ENCODE measurements at regions not wholly inside any gene's neighbourhood (a gene's known extent, or its start where the extent isn't known, plus 50 kb on each side); places are given as distances from the start of the nearest gene placed in this dataset.
"Not testable (repeated sequence)": the region's sequence is repeated elsewhere in the genome, so short reads cannot be mapped to it uniquely, and the experiment has no call there.

DNA sequence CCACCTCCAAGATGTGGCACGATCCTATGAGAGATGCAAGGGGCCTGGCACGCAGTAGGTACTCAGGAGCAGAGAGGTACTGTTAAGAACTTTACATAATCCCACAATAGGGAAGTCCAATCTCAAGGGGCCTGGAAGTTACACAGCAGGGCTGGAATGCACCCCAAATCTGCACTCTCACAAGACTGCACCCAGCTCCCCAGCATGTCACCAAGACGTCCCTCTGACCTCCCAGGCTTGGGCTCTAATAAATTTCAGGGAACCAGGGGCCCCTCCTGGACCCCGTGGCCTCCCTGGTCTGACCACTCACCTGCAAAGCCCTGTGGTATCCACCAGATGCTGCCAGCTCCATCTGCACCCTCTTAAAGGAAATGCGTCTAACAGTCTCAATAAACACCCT is 94.9 kb downstream of the OAT start:
- DNase-seq = no peak

DNA sequence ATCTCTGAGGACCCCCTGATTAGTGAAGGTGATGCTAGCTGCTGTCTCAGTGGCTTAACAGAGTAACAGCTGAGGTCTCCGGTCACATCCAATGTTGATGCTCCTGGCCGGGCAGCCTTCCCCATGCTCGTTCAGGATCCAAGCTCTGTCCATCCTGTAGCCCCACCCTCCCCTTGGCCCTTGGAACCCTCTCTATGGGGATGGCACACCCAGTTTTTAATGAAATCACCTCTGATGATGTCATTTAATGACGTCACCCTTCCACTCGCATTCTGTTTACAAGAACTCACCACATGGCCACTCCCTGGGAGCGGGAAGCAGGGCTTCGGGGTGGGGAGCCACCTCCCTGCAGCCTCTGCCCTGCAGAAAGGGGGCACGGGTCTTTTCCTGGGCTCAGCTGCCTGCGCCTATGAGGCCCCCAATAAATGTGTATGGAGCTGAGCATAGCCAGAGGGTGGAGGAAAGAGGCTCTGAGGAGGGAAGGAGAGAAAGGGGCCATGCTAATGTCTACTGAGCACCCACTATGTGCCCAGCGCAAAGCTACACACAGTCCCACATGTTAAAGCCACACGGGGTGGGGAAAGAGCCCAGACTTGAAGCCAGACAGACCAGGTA is 95.5 kb downstream of the OAT start:
- DNase-seq = no peak

DNA sequence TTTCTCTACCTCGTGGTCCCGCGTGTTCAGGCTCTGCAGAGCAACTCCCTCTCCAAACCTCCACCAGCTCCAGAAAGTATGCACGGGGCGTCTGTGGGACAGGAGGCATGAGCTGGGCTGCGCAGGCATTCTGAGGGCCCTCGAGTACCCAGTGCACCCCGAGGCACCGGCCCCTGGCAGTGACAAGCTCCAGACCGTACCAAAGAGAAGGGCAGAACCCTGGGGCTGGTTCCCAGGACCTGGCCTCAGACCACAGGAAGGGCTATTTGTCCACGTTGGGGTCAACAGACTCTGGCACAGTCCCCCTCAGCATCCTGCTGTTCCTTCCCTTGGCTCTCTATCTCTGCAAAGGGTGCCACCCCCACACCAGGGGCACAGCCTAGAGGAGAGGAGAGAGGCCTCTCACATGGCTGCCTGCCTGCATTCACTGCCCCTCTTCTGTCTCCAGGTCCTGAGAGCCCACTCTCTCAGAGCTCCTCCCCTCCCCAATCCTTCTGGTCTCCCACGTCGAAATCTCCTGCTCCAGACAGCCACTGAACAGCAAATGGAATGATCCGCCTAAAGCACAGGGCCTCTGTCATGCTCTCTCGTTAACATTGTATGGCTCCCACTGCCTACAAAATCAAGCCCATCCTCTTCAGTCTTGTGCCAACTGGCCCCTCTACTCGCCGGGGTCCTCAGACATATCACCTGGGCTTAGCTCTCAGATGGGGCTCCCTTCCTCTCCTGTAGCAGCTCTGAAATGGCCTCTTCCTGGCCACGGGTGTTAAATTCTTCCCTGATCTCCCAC is 96.3 kb downstream of the OAT start:
- no peak for DNase-seq

DNA sequence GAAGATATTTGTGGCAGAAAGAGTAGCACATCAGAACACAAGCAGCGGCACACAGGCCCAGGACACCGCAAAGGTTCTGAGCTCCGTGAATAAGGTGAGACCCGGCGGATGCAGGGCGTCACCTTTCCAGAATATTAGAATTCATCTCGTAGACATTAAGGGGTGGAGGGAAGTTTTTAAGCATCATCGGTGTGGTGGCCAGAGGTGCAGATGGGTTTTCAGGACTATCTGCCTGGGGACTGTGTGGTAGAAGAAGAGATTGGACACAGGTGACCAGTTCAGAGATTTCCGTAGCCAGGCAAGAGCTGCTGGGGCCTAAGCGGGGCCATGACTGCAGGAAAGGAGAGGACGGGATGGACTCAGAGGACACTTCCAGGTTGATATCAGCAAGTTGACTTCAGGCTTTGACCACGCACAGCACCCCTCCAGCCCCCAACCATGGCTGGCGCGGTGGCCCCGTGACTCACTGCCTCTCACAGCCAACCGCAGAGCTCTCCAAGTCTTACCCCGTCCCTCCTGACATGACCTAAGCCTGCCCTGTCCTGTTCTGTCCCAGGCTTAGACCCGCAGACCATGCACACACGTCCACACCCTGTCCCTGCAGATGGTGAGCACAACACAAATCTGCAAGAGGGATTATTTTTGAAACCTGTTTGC is 97.2 kb downstream of the OAT start:
- DNase-seq = no peak

DNA sequence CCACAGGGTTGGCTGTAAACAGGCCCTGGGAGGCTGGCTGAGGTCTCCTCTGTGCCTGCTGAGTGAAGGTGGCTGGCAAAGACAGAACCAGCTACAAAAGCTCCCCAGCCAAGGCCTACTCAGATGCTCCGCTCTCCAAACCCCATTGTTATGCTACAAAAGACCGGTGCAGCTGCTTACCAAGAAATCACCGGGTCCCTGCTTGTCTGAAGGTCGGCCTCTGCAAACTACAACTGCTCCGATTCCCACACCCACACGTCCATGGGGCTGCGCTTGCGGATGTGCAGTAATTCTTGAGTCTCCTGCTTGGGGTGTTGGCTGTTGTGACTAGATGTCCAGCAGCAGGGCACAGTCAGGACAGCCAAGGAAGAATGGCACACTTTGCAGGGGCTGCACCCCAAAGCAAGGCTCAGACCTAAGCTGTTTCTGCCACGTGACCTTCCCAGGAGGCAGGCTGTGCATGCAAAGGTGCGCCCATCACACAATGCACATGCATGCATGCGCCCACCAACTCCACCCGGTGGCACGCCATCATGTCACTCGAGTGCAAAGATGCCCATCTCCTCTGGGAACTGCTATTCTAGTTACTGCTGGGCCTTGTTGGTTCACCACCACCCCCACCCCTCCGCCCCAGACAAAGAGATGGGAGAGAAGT is 97.8 kb downstream of the OAT start:
- no peak for DNase-seq

DNA sequence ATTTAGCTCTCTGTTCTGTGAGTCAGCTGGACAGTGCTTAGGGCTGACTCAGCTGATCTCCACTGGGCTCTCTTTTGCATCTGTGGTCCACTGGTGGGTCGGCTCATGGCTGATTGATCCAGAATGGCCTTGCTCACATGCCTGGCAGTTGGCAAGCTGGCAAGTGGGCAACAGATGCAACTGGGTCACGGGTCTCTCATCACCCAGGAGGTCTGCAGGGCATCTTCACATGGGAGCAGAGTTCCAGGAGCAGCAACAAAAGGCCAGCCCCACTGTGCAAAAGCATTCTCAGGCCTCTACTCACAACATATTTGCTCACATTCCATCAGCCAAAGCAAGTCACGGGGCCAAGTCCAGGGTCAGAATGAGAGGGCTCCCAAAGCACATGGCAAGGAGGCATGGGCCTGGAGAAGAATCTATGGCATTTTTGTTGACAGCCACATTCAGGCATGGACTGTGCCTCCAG is 98.8 kb downstream of the OAT start:
- no peak for DNase-seq

DNA sequence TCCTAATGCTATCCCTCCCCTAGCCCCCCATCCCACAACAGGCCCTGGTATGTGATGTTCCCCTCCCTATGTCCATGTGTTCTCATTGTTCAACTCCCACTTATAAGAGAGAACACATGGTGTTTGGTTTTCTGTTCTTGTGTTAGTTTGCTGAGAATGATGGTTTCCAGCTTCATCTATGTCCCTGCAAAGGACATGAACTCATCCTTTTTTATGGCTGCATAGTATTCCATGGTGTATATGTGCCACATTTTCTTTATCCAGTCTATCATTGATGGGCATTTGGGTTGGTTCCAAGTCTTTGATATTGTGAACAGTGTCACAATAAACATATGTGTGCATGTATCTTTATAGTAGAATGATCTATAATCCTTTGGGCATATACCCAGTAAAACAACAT is 99.2 kb downstream of the OAT start:
- DNase-seq = not testable (repeated sequence)

DNA sequence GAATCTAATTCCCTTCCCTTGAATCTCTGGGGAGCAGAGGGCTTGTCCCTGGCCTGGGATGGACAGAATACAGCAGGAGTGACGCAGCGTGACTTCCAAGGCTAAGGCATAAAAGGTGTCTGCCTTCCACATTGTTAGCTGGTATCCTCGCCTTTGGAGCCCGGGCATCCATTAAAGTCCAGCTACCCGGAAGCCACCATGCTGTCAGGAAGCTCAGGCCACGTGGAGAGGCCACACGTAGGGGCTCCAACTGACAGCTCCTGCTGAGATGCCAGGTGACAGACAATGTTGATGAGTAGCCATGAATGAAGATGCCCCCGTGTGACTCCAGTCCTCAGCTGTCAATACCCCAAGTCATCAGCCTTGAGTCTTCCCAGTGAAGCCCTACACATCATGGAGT is 99.9 kb downstream of the OAT start:
- no peak for DNase-seq

DNA sequence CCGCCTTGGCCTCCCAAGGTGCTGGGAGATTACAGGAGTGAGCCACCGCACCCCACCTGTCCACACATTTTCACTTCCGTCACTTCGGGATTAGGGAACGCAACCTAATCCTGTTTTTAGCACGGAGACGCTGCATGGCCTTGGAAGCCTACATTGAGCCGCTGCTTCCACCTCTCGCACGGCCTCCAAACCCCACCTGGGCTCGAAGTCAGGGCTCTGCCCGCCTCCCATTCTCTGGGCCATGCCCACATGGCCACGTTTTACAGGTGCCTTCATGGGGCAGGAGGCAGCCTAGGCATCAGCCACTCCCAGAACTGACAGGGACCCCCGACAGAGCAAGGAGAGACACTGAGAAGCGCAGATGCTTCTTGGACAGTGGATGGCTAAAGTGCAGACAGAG is 100.6 kb downstream of the OAT start:
- DNase-seq = no peak

DNA sequence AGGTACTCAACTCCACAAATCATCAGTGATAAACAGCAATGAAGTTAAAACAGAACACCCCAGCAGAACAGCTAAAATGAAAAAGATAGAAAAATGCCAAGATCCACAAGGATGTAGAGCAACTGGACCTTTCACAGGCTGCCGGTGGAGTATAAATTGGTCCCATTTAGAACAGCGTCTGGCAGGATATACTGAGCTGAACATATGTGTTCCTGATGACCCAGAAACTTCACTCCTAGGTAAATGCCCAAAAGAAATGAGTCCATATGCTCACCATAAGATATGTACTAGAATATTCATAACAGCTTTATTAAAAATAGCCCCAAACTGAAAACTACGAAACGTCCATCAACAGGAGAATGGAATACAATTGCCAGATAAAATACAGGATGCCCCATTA is 102.4 kb downstream of the OAT start:
- no peak for DNase-seq

DNA sequence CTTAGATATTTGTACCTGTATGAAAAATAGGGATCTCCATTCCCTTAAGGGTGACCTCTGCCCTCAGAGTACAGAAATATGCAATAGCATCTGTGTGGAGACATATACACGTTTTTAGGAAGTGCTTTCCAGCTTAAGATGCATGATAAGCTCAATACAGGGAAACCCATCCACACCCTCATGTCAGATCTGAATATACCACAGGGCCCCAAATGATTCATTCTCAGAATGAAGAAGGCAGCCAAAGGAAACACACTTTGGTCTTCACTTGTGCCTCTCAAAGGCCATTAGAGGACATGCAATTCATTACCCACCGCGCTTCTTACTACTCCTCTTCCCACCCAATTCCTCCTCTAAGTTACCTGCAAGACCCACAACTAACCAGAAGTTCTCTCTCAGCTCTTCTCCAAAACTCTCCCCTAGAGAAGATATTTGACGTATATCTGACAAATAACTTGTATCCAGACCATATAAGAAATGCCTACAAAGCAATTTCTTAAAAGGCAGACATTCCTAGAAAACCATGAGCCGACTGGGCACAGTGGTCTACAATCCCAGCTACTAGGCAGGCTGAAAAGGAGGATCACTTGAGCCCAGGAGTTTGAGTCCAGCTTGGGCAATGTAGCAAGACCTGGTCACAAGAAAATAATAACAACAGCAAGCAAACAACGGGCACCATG is 103.0 kb downstream of the OAT start:
- DNase-seq = no peak

DNA sequence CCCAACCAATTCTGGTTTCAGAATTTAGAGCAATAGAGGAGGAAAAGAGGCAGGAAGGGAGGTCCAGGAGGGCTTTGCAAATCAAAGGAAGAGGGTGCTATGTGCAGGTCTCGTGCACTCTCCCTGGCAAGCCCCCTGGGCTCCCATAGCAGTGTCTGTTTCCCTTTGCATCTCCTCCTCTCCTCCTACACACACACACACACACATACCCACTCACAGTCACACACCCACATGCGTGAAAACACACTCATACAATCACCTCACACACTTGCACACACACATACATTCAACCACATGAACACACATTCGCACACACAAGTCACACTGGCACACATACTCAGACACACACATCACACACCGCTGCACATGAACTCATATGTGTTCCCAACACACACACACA is 105.3 kb downstream of the OAT start:
- no peak for DNase-seq

DNA sequence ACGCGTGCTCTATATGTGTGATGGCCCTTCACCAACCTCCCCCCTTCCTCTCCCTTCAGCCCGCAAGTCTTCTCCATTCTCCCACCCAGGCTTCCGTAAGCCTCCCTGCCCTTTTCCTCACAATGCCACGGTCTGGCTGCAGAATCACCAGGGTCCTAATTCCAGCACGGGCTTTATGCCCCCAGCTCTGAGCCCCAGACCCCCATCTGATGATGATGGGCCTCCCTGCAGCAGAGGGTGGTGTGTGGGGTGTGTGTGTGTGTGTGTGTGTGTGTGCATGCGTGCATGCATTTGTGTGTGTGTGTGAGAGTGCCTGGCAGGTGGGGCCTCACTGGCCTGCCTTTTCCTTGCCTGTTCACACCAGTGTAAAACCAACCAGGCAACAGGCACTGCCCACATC is 109.9 kb downstream of the OAT start:
- no peak for DNase-seq

DNA sequence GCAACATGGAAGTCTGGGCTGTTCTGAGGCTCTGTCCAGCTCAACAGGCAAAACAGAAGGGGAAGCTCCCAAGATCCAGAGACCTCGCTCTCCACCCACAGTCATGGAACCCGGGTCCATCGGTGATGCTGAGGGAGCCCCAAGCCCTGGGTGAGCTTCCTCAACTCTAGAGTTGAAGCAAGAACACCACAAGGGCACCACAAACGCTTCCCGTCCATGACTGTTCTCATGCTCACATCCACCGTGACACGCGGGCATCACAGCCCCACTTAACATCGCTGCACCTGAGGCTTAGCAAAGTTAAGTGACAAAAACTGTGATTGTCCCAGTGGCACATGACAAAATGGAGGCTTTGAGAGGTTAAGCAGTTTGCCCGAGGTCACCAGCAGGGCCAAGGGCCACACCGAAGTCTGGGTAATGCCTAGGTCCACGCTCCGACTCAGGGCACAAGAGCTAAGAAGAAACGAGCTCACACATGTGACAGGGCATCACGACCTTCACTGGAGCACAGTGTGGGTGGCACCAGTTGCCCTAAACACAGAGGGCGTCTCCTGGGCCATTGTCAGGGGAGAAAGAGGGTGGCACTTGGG is 110.6 kb downstream of the OAT start:
- no peak for DNase-seq

DNA sequence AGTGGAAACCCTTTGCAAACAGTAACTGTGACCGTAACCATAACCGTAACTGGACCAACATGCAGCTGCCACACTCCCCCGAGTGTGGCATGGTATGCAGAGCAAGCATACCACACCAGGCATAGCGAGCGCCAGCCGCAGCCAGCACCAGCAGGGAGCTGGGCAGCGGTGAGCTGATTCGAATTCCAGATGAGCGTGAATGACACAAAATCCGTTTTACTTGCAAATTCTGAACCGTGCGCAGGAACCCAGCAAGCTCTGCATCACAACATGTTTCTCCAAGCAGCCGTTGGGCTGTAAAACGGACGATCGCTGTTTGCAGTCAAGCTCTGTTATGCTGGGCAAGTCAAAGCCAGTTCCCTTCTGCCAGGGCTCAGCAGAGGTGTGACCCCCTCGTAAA is 111.1 kb downstream of the OAT start:
- no peak for DNase-seq

DNA sequence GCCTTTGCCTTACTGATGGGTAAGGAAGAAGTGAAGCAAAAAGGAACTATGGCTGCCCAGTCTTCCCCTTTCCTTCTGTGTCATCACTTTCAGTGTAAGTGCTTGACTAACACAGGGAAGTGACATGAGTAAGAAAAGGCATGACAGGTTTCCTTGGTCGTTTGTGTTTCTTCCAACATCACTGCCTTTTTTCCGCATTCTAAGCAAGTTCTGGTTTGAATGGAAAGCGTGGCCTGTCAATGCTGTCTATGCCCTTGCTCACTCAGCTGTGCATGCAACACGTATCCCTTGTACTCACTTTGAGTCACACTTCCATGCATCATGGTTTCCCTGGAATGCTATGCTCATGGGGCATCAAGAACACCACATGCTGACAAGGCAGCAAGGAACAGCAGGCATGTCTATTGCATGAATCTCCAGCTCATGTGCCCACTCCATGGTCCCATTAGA is 111.8 kb downstream of the OAT start:
- no peak for DNase-seq

DNA sequence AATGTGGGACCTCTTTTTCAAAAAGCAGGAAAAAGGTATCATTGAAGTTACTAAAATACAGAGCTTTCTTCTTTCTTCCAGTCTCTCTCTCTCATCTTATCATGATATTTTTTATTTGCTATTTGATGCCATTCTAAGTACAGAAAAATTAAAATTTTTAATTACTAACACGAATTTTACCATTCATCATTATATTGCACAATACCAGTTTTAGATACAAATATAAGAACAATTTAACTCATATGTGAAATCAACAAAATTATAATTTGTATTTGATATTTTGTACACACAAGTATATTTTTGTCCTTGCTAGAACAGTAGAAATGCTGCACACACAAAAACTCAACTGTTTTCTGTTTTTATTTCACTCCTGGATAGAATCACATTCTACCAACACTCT is 112.2 kb downstream of the OAT start:
- no peak for DNase-seq

DNA sequence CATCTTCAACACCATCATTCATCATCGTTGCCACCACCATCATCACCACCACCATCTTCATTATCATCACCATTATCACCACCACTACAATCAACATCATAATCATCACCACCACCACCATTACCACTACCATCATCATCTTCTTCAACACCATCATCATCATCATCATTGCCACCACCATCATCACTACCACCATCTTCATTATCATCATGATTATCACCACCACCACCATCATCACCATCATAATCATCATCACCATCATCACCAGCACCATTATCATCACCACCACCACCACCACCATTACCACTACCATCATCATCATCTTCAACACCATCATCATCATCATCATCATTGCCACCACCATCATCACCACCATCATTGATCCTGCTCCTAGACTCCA is 112.7 kb downstream of the OAT start:
- DNase-seq = no peak

DNA sequence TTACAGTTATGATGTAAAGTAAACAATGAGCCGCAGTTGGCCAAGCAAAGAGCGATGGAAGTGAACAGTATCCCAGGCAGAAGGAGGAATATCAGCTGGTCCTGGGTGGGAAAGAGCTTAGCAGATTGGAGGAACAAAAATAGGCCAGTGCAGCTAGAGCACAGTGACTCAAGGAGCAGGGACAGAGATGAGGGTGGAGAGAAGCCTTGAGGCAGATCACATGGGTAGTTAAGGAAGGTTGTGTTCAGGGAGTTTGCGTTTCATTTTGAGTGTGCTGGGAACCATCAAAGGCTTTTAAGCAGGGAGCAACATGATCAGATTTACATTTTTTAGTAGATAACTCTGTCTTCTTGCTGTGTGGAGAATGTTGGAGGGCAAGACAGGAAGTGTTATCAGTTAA is 113.6 kb downstream of the OAT start:
- DNase-seq = no peak

DNA sequence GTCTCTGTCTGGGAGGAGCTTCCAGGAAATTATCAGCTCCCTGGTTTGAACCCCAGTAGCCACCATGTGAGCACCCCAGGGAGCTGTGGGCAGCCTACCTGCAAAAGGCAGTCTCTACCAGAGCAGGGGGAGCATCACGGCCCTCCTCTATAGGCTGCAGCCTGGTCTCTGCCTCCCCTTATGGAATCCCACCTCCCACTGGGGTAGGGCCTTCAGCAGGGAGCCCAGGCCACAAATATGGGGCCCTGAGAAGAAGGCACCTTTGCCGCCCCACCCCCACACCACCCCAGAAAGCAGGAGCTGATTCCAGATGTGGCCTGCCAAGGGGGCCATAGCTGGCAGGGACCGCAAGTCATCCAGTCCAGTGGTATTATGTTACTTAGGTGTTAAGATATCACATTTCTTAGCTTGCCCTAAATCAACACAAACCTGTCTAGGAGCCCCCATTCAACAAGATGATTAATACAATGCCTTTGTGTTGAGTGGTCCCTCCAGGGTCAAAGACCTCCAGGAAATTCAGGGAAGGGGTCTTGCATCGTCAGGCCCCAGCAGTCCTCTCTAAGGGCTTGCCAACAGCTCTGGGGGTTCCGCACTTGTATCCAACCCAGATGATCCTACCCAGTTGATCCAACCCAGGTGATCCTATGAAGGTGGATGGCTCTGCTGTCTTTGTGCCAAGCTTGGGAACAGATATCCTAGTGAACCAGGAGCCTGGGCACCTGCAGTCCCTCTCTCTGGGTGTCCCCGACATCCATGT is 114.9 kb downstream of the OAT start:
- no peak for DNase-seq

DNA sequence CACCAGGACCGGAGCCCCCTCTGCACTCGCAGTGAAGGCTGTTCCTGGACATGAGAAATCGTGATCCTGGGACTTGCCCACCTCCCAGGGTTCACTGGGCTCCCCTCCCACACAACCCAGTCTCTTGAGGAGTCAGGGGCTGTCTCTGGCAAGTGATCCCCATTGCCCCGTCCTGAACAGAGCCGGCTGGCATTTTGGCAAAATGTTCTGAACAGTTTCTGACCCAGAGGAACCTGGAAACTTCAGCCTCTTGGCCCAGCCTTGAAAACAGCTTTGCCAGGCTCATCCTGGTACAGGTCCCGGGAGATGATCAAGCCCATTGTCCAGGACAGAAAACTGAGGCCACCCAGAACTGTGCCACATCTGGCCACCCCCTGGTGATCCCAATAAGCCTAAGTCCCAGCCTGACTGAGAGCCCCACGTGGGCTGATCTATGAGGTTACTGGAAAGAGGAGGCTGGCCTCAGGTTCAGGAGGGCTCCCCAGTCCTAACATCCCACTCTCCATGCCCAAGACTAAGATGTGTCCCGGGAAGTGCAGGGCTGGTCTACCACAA is 115.7 kb downstream of the OAT start:
- no peak for DNase-seq

DNA sequence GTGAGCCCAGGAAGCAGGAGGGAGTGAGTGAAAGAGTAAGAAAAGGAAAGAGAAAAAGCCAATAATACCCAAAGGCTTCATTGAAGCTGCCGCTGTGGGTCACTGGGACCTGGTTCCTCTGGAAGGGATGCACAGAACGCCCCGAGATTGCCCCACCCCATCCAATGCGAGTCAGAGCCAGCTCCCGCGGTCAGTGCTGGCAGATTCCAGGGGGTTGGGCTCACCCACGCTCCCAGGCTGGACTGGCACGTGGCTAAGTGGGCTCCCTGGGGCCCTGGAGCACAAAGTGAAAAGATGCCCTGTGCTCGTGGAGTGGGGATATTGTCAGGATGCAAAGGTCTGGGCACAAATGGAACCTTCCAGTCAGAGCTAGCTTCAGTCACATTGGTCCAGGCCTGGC is 117.0 kb downstream of the OAT start:
- DNase-seq = no peak

Data from SHP77 treated with DMSO at 0.1 percent for 48 hours (cell line).